Muscle of back (tissue), 3 donors: ENCODE measurements at regions not wholly inside any gene's neighbourhood (a gene's known extent, or its start where the extent isn't known, plus 50 kb on each side); places are given as distances from the start of the nearest gene placed in this dataset.
"Not testable (repeated sequence)": the region's sequence is repeated elsewhere in the genome, so short reads cannot be mapped to it uniquely, and the experiment has no call there.

Experiments
- DNase-seq, 3 donors: peaks; one replicate each; pipeline versions ENCODE4 v3.0.0 to v3.0.0-alpha.2; 2013

DNA sequence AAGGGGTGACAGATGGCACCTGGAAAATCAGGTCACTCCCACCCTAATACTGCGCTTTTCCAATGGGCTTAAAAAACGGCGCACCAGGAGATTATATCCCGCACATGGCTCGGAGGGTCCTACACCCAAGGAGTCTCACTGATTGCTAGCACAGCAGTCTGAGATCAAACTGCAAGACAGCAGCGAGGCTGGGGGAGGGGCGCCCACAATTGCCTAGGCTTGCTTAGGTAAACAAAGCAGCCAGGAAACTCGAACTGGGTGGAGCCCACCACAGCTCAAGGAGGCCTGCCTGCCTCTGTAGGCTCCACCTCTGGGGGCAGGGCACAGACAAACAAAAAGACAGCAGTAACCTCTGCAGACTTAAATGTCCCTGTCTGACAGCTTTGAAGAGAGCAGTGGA lies 205.7 kb upstream of the HTR1E start:
- DNase-seq = not testable (repeated sequence)

DNA sequence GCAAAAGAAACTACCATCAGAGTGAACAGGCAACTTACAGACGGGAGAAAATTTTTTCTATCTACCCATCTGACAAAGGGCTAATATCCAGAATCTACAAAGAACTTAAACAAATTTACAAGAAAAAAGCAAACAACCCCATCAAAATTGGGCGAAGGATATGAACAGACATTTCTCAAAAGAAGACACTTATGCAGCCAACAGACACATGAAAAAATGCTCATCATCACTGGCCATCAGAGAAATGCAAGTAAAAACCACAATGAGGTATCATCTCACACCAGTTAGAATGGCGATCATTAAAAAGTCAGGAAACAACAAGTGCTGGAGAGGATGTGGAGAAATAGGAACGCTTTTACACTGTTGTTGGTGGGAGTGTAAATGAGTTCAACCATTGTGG lies 206.6 kb upstream of the HTR1E start:
- DNase-seq = not testable (repeated sequence)

DNA sequence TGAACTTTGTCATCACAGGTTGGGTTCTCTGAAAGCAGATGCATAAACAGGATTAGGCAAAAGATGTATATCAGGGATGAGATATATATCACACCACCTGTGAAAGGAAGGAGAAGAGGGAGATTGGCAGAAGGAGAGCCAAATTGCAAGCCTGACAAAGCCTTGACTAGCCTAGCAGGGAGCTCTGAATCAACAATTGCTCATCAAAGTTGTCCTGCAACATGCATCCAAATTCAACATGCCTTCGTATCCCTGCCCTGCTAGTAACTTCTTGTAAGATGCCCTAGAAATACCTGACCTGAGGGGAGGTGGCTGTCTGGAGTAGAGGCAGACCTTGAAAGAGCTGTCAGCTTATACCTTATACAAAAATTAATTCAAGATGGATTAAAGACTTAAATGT lies 207.1 kb upstream of the HTR1E start:
- no peak for DNase-seq

DNA sequence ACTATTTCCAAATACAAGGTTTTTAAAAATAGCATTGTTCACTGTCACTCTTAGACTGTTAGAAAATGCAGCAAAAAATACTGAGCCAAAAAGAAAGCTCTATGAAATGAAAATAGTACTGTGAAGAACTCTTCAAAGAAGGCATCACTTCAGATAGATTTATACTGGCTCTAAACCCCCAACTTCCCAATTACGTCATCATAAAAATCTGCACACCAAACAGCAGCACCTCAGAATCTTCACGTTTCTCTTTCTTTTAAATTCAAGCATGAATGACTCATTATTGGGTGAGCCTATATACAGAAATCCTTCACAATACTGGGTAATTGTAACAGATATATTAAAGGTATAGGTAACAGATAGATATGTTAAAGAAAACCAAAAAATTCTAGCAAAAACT lies 208.4 kb upstream of the HTR1E start:
- no peak for DNase-seq

DNA sequence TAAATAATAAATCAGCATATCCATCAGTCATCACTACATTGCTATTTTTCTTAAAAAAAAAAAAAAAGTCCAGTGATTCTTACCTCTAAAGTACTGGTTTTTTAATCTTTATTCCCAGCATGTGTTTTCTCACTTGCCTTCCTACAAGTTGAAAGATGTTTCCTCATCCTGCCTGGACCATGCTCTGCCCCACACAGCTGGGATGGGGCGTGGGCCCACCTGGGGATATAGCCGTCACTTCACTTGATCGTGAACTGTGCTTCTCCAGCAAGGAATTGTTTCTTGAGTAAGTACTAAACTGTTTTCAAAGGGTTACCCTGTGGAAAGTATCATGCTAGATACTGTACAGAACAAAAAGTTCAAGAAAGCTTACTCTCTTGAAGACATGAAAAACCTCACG lies 212.6 kb upstream of the HTR1E start:
- no peak for DNase-seq

DNA sequence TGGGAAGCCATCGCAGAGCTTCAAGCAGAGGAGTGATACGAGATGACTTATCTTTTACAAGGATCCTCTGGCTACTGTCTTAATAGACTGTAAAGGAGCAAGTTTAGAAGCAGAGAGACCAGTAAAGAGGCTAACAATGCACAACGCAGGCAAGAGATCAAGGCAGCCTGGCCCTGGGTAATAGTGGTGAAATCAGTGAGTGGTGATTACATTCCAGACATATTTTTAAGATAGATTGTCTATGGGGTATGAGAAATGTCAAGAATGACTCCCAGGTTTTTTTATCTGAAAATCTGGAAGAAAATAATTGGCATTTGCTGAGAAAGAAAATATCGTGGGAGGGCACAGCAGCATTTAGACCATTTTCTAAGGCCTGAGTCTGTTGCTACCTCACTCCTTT lies 213.6 kb upstream of the HTR1E start:
- DNase-seq = no peak

DNA sequence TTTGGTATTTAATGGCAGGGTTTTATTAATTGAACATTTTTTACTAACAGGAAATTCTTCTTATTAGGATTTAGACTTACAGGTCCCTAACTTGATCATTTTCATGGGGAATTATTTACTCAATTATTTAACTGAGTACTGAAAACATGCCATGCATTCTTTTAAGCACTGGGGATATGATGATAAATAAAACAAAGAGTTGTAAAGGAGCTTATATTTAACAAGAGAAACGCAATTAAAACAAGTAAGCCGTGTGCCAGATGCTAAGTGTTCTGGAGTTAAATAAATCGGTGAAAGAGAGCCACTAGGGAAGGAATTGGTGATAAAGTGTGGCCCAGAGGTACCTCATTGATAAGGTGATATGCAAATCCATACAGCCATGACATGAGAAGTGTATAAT lies 214.2 kb upstream of the HTR1E start:
- no peak for DNase-seq

DNA sequence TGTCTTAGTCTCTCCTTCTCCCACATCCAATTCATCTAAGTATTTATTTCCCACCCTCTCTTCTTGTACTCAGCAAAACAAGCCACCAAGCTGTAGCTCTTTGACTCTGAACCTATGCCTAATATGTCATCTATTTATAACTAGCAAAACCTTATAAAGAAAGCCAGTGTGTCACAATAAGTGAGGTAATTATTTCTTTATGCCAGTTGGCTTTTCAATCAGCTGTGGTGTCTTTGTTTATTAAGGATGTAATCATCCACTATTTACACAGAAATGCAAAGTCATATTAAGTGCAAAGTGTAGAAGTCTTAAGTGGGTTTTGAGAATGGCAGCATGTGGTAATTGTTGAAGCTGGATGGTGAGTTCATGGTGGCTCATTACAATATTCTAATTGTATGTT lies 215.2 kb upstream of the HTR1E start:
- no peak for DNase-seq

DNA sequence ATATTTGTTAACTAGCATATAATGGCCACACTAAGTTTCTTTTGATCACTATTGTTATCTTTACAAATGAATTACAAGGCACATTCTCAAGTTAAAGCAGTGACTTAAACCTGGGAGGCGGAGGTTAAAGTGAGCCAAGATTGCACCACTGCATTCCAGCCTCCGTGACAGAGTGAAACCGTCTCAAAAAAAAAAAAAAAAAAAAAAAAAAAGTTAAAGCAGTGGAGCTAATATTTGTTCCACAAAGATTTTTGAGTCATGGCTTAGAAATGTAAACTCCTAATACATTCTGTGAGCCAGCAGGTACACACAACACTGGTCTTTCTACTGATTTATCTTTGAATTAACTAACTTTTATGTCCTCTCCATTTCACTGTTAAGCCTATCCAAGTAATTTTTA lies 221.7 kb upstream of the HTR1E start:
- DNase-seq = no peak

DNA sequence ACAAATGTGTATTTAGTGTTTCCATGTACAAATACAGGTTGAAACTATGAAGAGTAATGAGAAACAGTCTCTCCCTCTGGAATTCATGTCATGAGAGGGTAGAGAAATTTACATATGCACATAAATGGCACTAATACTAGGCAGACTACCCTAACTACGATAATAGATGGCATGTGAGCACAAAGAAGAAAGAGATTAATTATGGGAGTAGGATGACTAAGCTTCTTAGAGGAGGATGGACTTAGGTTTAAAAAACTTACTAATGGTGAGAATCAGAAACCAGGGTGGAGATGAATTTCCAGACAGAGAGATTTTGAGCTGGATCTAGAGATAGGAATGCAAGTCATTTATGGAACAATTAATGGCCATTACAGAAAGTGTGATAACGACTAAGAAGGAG lies 225.3 kb upstream of the HTR1E start:
- DNase-seq = no peak

DNA sequence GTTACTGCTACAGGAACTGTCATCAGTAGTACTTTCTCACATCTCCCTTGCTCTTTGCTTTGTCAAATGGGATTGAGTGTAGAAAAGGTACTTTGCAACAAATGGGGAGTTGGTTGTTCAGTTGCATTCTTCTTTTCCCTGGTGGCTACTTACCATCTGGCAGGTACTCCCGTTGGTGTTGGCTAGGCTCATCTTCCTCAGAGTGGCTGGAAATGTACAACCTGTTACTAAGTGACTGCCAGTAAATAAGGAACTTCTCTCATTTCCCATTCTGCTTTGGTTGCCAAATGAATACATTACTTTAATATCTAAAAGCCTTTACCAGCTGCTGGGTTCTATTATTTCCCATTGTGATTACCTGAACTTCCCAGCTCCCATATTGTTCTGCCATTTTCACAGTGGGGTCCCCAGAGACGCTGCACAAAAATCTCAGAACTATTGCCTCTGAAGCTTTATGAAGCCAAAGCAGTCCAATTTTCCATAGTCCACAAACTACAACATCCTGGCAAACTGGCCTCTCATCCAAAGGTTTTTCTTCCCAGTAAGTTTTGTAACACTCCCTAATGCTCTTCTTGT lies 229.7 kb upstream of the HTR1E start:
- no peak for DNase-seq

DNA sequence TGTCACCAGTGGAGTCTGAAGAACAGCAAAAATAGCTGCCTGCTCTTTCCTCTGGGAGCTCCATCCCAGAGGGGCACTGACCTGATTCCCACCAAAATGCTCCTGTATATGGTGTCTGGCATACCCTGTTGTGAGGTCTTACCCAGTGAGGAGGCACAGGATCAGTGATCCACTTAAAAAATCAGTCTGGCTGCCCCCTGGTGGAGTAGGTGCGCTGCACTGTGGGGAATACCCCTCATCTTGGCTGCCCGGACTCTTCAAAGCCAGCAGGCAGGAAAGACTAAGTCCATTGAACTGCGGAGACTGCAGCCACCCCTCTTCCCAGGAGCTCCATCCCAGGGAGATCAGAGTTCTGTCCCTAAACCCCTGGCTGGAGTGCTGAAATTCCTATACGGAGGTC lies 230.9 kb upstream of the HTR1E start:
- DNase-seq = no peak

DNA sequence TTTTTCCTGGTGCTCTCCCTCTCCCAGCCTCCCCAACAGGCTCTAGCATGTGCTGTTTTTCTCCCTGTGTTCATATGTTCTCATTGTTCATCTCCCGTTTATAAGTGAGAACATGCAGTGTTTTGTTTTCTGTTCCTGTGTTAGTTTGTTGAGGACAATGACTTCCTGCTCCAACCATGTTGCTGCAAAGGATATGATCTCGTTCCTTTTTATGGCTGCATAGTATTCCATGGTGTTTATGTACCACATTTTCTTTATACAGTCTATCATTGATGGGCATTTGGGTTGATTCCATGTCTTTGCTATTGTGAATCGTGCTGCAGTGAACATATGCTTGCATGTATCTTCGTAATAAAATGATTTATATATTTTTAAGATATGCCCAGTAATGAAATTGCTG lies 236.1 kb upstream of the HTR1E start:
- not testable (repeated sequence) for DNase-seq

DNA sequence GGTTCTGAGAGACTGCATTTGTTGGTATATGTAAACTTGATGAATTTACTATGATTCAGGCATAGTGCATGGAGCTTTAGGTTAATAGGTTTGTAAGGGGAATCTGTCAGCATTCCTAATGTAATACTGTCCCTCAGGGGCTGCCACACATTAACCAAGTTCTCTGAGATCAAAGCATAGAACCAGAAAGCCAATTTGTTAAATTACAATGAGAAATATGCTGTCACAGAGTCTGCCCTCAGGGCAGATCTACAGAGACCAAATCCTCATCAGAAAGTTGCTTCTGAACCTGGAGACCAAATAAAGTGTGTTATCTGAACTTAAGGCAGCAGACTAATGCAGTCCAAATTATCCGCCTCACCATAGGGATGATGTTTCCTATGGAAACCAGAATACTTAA lies 250.8 kb upstream of the HTR1E start:
- no peak for DNase-seq

DNA sequence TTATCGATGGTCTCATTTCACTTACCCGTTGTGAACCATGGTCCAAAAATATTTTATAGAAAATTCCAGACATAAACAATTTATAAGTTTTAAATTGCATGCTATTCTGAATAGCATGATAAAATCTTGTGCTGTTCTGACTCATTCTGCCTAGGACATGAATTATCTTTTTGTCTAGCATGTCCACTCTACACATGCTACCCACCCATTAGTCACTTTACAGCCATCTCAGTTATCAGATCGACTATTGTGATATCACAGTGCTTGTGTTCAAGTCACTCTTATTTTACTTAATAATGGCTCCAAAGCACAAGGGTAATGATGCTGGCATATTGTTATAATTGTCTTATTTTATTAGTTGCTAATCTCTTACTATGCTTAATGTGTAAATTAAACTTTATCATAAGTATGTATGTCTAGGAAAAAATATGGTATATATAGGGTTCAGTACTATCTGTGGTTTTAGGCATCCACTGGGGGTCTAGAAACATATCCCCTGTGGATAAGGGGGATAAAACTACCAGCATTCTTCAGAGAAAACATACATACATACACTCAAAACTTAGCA lies 252.0 kb upstream of the HTR1E start:
- no peak for DNase-seq

DNA sequence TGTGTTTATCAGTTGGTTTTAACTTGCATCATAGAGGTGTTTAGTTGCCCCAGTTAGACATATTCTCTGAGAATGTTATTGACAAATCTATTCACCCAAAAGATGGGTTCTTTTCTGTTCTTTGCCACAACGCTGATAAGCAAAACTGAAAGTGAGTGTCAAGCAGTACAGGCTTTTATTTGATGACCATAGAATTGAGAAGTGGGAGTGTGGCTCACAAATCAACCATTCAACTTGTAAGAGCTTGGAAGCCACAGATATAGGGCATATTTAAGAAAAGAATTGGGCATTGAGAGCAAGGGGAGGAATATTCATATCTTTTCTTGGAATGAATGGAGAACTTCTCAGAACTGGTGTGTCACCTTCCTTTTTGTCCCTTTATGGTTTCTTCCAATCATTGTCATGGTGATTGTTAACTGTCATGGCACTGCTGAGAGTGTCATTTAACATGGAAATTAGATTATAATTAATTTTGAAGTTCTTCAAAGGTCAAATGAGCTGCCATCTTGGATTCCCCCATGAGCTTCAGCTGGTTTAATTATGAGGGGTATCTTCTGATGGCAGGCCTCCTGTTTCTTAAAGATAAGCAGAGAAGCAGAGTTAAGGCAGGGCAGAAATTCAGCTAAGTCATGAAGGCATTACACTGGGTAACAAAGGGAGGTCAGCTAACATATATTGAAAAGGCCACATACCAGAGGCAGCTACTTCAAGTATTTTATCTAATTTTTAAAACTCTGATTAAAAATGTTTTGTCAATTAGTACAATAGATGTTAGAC lies 254.0 kb upstream of the HTR1E start:
- DNase-seq = no peak

DNA sequence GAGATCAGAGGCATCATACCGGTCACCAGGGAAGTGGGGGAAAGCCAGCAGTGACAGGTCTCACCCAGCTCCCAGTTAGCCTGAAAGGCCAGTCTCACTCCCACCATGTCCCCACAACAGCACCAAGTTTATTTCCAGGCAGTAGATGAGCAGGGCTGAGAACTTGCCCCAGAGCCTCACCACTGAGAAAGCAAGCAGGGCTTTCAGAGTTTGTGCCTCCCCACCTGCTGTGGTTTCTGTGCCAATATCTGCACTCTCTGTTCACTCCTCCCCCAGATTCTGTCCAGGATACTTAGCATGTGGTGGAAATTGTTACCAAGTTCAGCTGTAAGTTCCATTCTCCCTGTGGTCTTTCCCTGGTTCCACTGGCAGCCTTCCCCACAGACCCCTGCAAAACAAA lies 255.0 kb upstream of the HTR1E start:
- DNase-seq = peak in 1 of 3 donors; percentile 0

DNA sequence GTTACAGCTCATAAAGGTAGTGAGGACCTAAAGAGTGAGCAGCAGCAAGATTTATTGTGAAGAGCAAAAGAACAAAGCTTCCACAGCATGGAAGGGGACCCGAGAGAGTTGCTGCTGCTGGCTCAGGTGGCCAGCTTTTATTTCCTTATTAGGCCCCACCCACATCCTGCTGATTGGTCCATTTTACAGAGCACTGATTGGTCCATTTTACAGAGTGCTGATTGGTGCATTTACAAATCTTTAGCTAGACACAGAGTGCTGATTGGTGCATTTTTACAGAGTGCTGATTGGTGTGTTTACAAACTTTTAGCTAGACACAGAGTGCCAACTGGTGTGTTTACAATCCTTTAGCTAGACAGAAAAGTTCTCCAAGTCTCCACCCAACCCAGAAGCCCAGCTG lies 256.2 kb upstream of the HTR1E start:
- not testable (repeated sequence) for DNase-seq

DNA sequence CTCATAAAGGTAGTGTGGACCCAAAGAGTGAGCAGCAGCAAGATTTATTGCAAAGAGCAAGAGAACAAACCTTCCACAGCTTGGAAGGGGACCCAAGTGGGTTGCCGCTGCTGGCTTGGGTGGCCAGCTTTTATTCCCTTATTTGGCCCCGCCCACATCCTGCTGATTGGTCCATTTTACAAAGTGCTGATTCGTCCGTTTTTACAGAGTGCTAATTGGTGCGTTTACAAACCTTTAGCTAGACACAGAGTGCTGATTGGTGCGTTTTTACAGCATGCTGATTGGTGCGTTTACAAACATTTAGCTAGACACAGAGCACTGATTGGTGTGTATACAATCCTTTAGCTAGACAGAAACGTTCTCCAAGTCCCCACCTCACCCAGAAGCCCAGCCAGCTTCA lies 265.2 kb upstream of the HTR1E start:
- DNase-seq = not testable (repeated sequence)

DNA sequence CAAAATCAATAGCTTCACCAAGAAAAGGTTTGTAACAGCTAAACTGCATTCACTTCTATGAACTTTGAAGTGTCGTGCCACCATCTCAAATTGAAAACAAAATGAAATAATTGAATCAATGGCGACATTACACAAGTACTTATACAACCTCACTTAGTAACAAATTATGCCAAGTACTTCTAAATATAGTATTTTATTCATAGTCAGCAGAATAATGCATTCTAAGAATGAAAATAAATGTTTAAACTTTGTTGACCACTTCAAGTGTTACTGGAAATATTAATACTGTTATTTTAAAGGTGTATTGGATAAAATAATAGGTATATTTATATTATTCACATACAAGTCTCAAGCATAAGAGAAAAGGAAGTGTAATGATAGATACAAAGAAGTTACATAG lies 280.1 kb upstream of the HTR1E start:
- no peak for DNase-seq

DNA sequence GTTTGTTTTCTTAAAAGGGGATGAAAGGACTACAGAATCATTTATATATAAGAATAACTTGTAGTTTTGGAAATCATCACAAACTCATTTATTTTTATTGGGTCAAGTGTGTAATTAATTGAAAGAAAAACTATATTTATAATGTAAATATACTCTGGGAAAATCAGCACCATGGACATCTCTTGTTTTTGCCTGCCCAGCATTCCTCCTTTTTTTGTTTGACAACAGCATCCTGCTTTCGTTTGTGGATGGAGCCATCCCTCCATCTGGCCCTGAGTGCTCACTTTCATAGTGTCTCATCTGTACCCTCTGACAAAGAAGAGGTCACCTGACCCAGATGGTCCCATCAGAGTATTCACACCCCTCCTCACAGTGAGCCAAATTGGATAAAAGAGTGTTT lies 308.2 kb upstream of the HTR1E start:
- DNase-seq = no peak

DNA sequence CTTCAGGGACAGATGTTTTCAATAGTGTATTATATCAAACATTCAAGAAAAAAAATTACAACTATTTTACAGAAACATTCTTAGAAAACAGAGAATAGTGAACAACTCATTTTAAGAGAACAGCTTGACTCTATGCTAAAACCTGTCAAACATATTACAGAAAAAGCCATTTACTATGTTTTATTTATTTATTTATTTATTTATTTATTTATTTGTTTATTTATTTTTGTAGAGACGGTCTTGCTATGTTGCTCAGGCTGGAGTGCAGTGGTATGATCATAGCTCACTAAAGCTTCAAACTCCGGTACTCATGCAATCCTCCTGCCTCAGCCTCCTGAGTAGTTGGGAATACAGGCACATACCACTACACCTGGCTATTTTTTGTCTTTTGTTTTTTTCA lies 317.9 kb upstream of the HTR1E start:
- DNase-seq = no peak

DNA sequence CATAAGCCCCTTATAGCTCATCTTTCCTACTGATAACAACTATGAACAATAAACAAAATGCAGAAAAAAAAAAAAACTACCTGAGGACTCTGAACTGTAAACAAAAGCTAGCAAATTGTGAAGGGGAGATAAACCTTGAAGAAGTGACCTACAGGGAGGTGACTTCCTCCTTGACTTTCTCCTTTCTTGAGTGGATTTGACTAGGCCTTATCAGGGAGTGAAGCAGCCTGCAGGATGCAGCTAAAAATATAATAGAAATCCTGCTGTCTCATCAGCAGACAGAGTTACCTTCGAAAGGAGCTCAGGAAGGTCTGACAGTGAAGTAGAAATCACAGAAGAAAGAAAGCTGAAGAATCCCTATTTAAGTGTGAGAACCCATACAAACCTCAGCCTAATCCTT lies 322.0 kb upstream of the HTR1E start:
- no peak for DNase-seq
